Motor neuron (in vitro differentiated cells): ENCODE measurements at regions not wholly inside any gene's neighbourhood (a gene's known extent, or its start where the extent isn't known, plus 50 kb on each side); places are given as distances from the start of the nearest gene placed in this dataset.

Experiments
- ATAC-seq, 8 experiments: fragments of 200-7000 bp; cut with Tn5 transposase; replicated peaks in 6 of 8; 2 replicates each; pipeline ENCODE4 v1.8.0; 2021; ENCODE audit warnings: mild to moderate bottlenecking in 8 of 8, moderate library complexity in 8 of 8
- H3K27ac ChIP-seq, 2 donors: fragments of 250-450 bp; sonication (Bioruptor Pico); 2 replicates each; pipeline ENCODE4 v1.9.0; 2021; ENCODE audit warnings: antibody characterized with exemption in 2 of 2, mild to moderate bottlenecking in 2 of 2, moderate library complexity in 1 of 2
- H3K4me1 ChIP-seq, 2 donors: fragments of 250-450 bp; sonication (Bioruptor Pico); replicated peaks in 1 of 2; 2 replicates each; pipeline ENCODE4 v1.6.1; 2021; ENCODE audit warnings: antibody characterized with exemption in 2 of 2, mild to moderate bottlenecking in 2 of 2, moderate library complexity in 1 of 2
- H3K4me3 ChIP-seq, 5 donors: fragments of 250-450 bp; sonication (Bioruptor Pico); 2 replicates each; pipeline ENCODE4 v1.9.0; 2021; ENCODE audit warnings: antibody characterized with exemption in 5 of 5, mild to moderate bottlenecking in 5 of 5, moderate library complexity in 4 of 5
- WGBS, 10 experiments: fragments of 450-650 bp; shearing (Covaris generic); methylation state at CpG; one replicate each; pipeline ENCODE4 v1.0.0; 2022; 5-methylcytosine and 5-hydroxymethylcytosine counted together
- in situ Hi-C, 9 experiments: fragments of 400-800 bp; cut with MboI; loops; one replicate each; pipeline ENCODE4 v1.15.0; 2021; ENCODE audit warnings: low sequenced_read_pairs in 9 of 9, low pct_unique_long_range_greater_than_20kb in 2 of 9; ENCODE audit not compliant: unreplicated experiment in 9 of 9

DNA sequence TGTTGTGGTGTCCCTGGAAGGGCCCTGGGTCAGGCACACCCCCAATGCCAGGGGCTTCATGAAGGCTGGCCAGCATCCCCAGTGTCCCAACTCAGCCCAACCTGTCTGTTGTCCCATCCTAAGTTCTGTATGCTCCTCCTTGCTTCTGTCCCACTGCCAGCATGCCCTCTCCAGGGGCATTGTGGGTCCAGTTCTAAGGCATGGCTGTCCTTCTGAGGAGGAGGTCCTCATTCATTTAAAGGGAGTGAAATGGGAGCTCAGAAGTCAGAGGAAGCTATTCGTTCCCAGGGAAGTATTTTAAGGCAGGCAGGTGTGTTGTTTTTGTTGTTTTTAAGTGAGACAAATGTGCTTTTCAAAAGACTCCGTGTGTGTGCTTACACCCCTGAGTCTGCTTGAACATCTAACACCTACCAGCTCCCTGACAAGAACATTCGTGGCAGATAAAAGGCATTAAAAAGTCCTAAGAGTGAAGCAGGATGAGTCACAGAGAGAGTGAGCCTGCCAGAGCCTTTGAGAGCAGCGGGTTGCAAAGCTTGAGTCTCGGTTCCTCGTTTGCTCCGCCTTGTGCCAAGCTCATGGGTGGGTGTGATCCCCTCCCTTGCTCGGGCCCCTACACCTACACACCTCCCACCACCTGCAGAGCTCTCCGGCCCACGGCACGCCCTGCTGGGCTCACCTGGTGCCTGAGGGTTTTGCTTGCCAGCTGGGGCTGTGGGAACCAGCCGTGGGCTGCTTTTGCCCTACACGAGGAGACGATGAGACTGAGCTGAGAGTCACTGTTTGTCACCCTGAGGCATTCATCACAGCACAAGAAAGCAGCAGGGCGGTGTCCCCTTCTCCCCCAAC is 183.4 kb upstream of the TOPAZ1 start:
- Histone ChIP-seq H3K27ac (no peak overlapping the region), H3K4me1 (peaks cover 7 to 9% of the 10 kb centered on the region in 2 donors), H3K4me3 (no peak overlapping the region)
- WGBS, 10 experiments: 29 to 65% methylated on average over 1 to 6 of the region's 15 CpGs; no CpG with 5 or more reads in 8 of the 10 experiments
- ATAC-seq: peak; percentile 53 to 91 (median 86)
- in situ Hi-C loops: no loop called here

DNA sequence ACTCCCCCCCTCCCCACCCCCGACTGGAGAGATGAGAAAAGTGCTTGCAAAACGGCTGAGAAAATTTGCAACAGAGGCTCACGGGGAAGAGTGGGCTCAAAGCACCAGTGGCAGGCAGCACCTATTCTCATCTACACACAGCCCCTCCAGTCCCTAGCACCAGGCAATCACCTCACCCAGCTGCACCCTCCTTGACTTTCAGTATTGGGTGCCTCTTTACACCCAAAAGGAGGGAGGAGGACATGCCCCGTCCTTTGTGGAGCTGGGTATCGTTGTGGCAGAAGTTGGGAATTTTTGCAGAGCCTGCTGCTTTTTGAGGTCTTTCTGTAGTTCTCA is 182.8 kb upstream of the TOPAZ1 start:
- H3K4me3 ChIP-seq: no peak overlapping the region
- no CpG with 5 or more reads among the region's 5 CpGs for WGBS, 10 experiments
- no peak overlapping the region for H3K27ac ChIP-seq
- H3K4me1 ChIP-seq: peaks cover 7 to 9% of the 10 kb centered on the region in 2 donors
- ATAC-seq: no peak
- in situ Hi-C loops: no loop called here

DNA sequence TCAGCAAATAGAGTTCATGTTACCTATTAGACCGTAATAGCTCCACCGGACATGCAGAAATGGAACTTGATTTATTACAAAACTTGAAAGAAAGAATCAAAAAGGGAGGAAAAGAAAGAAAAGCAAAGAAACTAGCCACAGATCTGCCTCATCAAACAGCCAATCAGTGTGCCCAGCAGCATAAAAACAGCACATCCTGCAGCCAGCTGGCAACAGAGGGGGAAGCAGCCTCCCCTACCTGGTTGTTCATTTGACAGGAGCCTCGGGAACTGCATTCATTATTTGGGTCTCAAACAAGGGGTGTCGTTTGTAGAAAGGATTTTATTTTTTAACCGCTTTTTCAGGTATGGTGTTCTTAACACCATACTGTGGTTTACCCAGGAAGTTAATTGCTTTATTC is 181.5 kb upstream of the TOPAZ1 start:
- 27 to 100% (median 80%) methylated on average over 1 to 5 of the region's 5 CpGs; no CpG with 5 or more reads in 1 of the 10 experiments for WGBS, 10 experiments
- H3K4me3 ChIP-seq: no peak overlapping the region
- H3K4me1 ChIP-seq: peaks cover 11 to 15% of the 10 kb centered on the region in 2 donors
- in situ Hi-C loops: no loop called here
- ATAC-seq: no peak
- no peak overlapping the region for H3K27ac ChIP-seq

DNA sequence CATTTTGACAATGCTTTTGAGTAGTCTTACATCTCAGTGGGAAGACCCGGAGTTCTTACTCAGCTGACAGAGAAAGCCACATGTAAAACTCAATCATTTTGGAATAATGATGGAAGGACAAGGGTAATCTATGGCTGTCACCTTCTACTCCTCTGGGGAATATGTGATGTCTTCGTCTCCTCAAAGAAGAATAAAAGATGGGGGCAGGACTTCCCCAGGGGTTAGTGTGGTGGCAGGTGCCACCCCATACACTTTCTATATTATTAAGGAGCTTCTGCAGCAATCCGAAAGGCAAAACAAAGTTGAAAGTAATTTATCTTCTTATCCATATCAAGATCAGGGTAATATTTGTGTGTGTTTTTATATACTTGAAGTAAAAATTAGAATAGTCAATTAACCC is 180.4 kb upstream of the TOPAZ1 start:
- Histone ChIP-seq H3K4me1 (peaks cover 21 to 26% of the 10 kb centered on the region in 2 donors), H3K4me3 (no peak overlapping the region), H3K27ac (no peak overlapping the region)
- in situ Hi-C loops: no loop called here
- 66 to 100% (median 85%) methylated on average over 1 to 3 of the region's 3 CpGs; no CpG with 5 or more reads in 4 of the 10 experiments for WGBS, 10 experiments
- no peak for ATAC-seq

DNA sequence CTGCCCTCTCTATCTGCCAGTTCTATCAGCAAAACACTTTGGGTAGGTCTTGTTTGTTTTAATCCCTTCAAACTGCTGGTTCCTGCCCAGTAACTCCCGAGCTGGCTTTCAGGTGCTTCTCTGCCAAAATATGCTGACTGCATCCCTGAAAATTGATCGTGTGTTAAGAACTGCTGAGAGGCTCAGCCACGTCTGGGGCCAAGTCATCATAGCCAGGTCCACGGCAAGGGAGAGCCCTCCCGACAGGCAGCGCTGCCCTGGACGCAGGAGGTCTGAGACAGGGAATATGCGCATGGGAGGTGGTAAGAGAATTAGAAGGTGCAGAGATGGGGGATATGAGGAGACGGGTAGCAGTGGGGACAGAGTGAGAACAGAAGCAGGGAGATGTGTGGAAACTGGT is 179.7 kb upstream of the TOPAZ1 start:
- in situ Hi-C loops: no loop called here
- H3K27ac ChIP-seq: no peak overlapping the region
- WGBS, 10 experiments: 30 to 100% (median 80%) methylated on average over 1 to 8 of the region's 9 CpGs; no CpG with 5 or more reads in 3 of the 10 experiments
- peaks cover 21 to 29% of the 10 kb centered on the region in 2 donors for H3K4me1 ChIP-seq
- ATAC-seq: peak in 2 of 8 experiments; percentile 24 to 28
- no peak overlapping the region for H3K4me3 ChIP-seq

DNA sequence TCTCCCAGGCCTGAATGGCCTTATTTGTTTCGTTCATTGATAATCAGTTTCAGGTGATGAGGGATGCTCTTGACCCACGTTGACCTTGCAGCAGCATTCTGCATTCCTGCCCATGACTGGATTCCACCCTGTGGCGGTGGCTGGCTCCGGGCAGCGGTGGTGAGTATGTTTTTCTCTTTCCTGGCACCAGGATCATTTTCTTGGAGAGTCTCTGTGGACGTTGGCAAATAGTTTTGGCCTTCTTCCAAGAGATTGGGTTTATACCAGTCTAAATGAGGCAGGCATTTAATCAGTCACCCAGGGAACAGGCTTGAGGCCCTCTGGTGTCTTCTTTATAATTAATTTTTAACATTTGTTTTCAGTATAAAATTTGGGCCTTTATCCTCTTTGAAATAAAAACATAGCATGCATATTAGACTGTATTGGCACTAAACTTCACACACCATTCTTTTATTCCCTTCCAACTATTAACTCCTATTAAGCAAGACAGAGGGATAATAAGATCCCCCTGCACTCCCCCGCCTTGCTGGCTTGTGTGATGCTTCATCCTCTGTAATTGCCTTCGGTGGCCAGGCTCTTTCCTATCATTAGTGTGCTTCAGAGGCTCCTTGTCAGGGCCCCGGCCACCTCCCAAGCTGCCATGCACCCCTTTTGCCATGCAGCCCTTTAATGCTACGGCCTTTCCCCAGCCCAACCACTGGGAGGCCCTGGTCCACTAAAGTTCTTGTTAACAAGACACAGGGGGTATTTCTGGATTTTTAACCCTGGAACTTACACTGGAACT is 176.2 kb upstream of the TOPAZ1 start:
- 51 to 90% (median 66%) methylated on average over 1 to 8 of the region's 10 CpGs; no CpG with 5 or more reads in 2 of the 10 experiments for WGBS, 10 experiments
- Histone ChIP-seq H3K27ac (no peak overlapping the region), H3K4me3 (no peak overlapping the region), H3K4me1 (peaks cover 18 to 28% of the 10 kb centered on the region in 2 donors)
- peak in 5 of 8 experiments; percentile 65 to 90 (median 77) for ATAC-seq
- in situ Hi-C loops: no loop called here

DNA sequence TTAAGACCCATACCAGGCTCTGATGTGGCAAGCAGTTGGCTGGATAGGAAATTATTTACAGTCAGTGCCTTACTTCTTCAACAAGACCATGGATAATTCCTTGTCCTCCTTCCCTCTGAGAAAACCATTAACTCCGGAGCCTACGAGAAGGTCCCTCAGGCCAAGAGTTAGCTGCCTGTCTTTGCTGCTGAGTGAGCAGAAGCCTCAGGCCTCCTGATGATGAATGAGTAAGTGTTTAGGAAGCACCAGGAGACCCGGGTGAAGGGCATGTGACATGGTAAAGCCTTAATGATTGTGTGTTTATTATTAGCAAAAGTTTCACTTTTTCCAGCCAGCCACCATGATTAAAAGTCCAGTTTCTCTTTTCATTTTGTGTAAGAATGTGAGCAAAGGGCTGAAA is 174.9 kb upstream of the TOPAZ1 start:
- no peak overlapping the region for H3K27ac ChIP-seq
- peaks cover 30 to 35% of the 10 kb centered on the region in 2 donors for H3K4me1 ChIP-seq
- in situ Hi-C loops: no loop called here
- 30 to 100% (median 75%) methylated on average over 2 to 3 of the region's 3 CpGs; no CpG with 5 or more reads in 2 of the 10 experiments for WGBS, 10 experiments
- no peak overlapping the region for H3K4me3 ChIP-seq
- ATAC-seq: no peak

DNA sequence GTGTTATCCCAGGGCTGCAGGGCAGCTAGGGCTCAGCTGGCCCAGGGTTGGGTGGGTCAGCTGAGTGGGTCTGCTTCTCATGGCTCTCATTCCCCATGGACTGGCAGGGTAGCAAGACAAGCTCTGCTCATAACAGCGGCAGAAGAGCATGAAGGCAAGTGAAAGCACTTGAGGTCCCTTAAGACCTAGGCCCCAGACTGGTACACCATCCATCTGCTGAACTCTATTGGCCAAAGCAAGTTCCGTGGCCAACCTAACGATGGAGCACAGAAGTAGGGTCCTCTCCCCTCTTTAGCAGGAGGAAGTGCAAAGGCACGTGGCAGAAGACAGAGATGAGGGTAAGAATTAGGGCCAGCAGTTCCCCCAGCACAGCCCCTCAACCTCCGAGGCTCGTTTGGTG is 174.3 kb upstream of the TOPAZ1 start:
- in situ Hi-C loops: no loop called here
- Histone ChIP-seq H3K27ac (no peak overlapping the region), H3K4me3 (no peak overlapping the region), H3K4me1 (peaks cover 30 to 31% of the 10 kb centered on the region in 2 donors)
- ATAC-seq: no peak
- WGBS, 10 experiments: 73 to 100% (median 80%) methylated on average over 1 to 4 of the region's 6 CpGs; no CpG with 5 or more reads in 2 of the 10 experiments

DNA sequence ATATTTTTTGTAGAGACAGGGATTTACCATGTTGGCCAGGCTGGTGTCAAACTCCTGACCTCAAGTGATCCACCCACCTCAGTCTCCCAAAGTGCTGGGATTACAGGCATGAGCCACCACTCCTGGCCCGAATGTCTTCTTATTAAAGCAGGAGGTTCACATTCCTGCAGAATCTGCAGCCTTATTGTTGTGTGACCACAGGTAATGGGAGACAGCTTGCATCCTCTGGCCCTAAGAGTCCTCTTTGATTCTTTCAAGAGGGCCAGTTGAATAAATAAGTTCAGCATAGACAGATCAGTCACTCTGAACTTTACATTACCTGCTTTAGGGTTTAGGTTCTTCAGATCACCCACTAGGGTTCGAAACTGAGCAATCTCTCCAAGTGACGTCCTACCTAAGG is 172.9 kb upstream of the TOPAZ1 start:
- in situ Hi-C loops: no loop called here
- no peak for ATAC-seq
- Histone ChIP-seq H3K27ac (no peak overlapping the region), H3K4me3 (no peak overlapping the region), H3K4me1 (peaks cover 30 to 31% of the 10 kb centered on the region in 2 donors)
- WGBS, 10 experiments: 97 to 100% methylated on average over 1 to 3 of the region's 3 CpGs; no CpG with 5 or more reads in 8 of the 10 experiments

DNA sequence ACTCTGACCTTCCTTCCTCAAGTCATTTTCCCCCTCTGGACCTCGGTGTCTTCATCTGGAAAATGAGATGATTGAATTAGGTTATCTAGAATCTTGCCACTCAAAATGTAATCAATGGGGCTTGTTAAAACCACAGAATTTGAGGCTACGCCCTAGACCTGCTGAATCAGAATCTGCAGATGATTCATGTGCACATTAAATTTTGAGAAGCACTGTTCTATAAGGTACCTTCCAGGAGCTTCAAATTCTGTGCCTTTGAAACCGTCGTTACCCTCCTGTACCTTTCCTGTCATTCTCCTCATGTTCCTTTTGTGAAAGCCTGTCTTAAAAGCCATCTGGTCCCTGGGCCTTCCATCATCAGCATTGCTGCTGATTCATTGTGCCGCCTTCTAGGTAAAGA is 172.4 kb upstream of the TOPAZ1 start:
- peaks cover 30 to 31% of the 10 kb centered on the region in 2 donors for H3K4me1 ChIP-seq
- 27 to 85% (median 65%) methylated on average over 2 to 5 of the region's 5 CpGs; no CpG with 5 or more reads in 2 of the 10 experiments for WGBS, 10 experiments
- peak in 2 of 8 experiments; percentile 69 to 81 for ATAC-seq
- H3K27ac ChIP-seq: no peak overlapping the region
- in situ Hi-C loops: no loop called here
- no peak overlapping the region for H3K4me3 ChIP-seq

DNA sequence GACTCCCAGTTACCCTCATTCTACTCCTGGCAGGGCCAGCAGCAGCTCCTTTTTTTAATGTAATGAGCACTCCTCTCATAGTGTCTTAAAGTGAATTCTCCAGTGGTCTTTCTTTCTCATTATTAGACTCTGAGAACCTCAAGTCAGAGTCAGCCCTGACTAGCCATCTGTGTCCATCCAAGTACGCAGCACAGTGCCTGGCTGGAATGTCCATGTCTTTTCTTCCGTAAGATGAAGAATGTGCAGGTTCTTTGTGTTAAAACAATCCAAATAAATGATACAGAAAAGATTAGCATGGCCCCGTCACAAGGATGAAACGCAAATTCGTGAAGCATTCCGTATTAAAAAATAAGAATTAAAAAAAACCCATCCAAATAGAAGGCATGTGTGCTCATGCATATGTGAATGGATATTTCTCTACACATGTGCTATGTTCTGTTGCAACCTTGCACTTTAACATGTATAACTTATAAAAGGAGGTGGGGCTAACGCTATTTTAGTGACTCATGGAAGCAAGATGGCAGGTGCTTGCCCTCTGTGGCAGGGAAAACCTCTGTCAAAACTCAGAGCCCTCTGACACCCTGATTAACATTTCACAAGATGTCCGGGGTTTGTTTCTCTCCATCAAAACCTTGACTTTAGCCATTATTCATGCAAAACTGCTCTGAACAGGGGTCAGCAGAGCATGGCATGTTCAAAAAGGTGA is 170.7 kb upstream of the TOPAZ1 start:
- Histone ChIP-seq H3K4me3 (no peak overlapping the region), H3K4me1 (peaks cover 17 to 20% of the 10 kb centered on the region in 2 donors), H3K27ac (no peak overlapping the region)
- in situ Hi-C loops: no loop called here
- peak in 3 of 8 experiments; percentile 36 to 65 (median 60) for ATAC-seq
- WGBS, 10 experiments: 83 to 100% (median 90%) methylated on average over 1 to 8 of the region's 8 CpGs; no CpG with 5 or more reads in 1 of the 10 experiments

DNA sequence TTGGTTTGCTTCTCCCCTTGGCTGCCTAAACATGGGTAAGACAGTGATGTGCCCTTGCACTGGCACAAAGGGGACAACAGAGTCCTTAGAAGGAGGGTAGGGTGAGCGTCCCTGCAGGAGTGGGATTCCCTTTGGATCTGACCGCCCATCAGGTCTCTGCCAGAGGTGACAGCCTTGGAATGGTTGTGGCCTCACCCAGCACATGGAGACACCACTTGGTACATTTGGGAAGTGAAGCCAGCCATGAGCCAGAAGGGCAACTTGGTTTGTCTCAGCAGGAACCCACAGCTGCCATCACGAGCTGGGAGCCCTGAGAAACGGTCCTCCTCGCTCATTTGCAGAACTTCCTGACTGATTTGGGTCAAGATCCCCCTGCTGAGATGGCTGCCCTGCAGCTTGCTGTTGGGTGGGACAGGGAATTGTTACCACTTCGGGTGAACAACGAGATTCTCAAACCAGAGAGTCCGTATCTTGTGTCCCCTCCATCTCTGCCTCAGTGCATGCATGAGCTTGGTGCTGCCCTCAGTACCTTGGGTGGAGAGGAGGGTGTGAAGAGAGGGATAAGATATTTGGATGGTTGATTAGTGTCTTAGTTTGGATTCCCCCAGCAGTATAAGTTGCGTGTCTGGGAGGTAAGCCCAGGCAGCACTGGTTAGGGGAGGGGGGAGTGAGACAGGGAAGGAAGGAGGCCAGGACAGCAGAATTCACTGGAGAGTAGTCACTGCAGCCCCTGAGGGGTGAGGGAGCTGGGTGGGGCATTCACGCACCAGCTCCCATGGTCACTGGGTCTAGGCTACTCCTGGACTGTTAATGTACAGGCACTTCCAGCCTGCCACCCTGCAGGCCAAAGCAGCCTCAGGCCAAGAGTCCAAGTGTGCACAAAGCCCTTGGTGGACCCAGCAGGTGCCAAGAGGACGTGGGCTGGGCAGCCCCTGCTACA is 168.8 kb upstream of the TOPAZ1 start:
- ATAC-seq: peak in 1 of 8 experiments; percentile 52
- Histone ChIP-seq H3K27ac (no peak overlapping the region), H3K4me3 (no peak overlapping the region), H3K4me1 (peaks cover 21 to 30% of the 10 kb centered on the region in 2 donors)
- in situ Hi-C loops: no loop called here
- WGBS, 10 experiments: 70 to 100% (median 97%) methylated on average over 1 to 6 of the region's 11 CpGs; no CpG with 5 or more reads in 2 of the 10 experiments
